ENCODE measurements at regions not wholly inside any gene's neighbourhood (a gene's known extent, or its start where the extent isn't known, plus 50 kb on each side); places are given as distances from the start of the nearest gene placed in this dataset.

- no peaks in the 10 kb centered on the region for H3K36me3 ChIP-seq
- peaks cover 11% of the 10 kb centered on the region for H3K9me3 ChIP-seq (replicated peaks)
- no peak overlapping the region for H3K27ac ChIP-seq (replicated peaks)
- H3K4me1 ChIP-seq, result no peaks in the 10 kb centered on the region
- TF ChIP-seq, protein P1, sequence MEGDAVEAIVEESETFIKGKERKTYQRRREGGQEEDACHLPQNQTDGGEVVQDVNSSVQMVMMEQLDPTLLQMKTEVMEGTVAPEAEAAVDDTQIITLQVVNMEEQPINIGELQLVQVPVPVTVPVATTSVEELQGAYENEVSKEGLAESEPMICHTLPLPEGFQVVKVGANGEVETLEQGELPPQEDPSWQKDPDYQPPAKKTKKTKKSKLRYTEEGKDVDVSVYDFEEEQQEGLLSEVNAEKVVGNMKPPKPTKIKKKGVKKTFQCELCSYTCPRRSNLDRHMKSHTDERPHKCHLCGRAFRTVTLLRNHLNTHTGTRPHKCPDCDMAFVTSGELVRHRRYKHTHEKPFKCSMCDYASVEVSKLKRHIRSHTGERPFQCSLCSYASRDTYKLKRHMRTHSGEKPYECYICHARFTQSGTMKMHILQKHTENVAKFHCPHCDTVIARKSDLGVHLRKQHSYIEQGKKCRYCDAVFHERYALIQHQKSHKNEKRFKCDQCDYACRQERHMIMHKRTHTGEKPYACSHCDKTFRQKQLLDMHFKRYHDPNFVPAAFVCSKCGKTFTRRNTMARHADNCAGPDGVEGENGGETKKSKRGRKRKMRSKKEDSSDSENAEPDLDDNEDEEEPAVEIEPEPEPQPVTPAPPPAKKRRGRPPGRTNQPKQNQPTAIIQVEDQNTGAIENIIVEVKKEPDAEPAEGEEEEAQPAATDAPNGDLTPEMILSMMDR (IDR thresholded peaks at IDR 0.05; ENCODE audit: borderline replicate concordance), result no peak
- H3K4me3 ChIP-seq, result no peak overlapping the region
- no peak for DNase-seq
- H3K27me3 ChIP-seq (ENCODE audit: low read depth), result no peaks in the 10 kb centered on the region
- intact Hi-C loops (cut with micrococcal nuclease), result no loop called here
Measured at GRCh38 chr11:42098075-42098474, 638.6 kb upstream of the LRRC4C start.

DNA sequence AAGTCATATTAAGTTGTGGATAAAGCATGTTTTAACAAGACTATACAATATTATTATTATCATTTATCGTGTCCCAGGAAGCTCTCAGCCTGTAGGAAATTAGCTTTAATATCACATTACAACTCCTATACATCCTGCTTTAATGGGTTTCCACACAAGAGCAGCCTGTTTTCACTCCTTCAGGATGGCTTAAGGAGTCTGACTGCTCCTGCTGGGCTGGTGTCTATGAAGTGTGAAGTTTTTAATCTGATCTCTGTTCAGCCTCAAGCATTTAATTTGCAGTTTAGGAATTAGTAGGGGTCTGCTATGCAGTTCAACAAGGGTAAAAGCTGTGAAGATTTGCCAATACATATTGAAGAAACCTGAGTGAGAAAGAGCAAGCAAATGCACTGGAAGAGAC is 653.4 kb upstream of the LRRC4C start:
- Histone ChIP-seq H3K9me3 (replicated peaks) (peaks cover 2% of the 10 kb centered on the region), H3K4me1 (no peaks in the 10 kb centered on the region), H3K4me3 (no peak overlapping the region), H3K36me3 (no peaks in the 10 kb centered on the region), H3K27me3 (ENCODE audit: low read depth) (no peaks in the 10 kb centered on the region), H3K27ac (replicated peaks) (no peak overlapping the region)
- DNase-seq, result no peak
- intact Hi-C loops (cut with micrococcal nuclease), result no loop called here
- TF ChIP-seq, protein P1 (IDR thresholded peaks at IDR 0.05; ENCODE audit: borderline replicate concordance), result no peak

DNA sequence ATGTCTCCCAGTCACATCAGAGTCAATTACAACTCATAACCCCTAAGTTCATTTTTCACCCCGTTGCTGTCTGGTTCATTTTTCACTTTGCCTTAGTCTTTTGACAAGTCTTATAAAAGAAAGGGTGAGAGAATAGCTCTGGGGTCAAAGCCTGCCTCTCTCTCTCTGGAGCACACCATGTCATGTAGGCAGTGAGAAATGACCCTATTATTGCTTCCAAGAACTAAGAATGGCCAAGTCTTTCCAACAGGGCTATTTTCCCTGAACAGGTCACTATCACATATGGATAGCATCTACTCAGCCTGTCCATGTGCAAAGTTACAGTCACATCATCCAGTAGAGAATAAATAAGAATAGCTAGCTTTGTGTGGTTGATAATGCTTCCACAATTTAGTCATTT is 655.5 kb upstream of the LRRC4C start:
- H3K27me3 ChIP-seq (ENCODE audit: low read depth), result no peaks in the 10 kb centered on the region

GRCh38 chr11:42138454-42138853 is 679.0 kb upstream of the LRRC4C start:
- no peaks in the 10 kb centered on the region for H3K4me1 ChIP-seq
- TF ChIP-seq, protein P1 (IDR thresholded peaks at IDR 0.05; ENCODE audit: borderline replicate concordance), result no peak
- intact Hi-C loops (cut with micrococcal nuclease), result no loop called here

More for the DNA sequence above, 655.5 kb upstream of the LRRC4C start:
- Histone ChIP-seq H3K9me3 (replicated peaks) (no peaks in the 10 kb centered on the region), H3K4me1 (no peaks in the 10 kb centered on the region), H3K27ac (replicated peaks) (no peak overlapping the region), H3K36me3 (no peaks in the 10 kb centered on the region), H3K4me3 (no peak overlapping the region)
- TF ChIP-seq, protein P1 (IDR thresholded peaks at IDR 0.05; ENCODE audit: borderline replicate concordance), result no peak
- intact Hi-C loops (cut with micrococcal nuclease), result no loop called here
- DNase-seq, result no peak

DNA sequence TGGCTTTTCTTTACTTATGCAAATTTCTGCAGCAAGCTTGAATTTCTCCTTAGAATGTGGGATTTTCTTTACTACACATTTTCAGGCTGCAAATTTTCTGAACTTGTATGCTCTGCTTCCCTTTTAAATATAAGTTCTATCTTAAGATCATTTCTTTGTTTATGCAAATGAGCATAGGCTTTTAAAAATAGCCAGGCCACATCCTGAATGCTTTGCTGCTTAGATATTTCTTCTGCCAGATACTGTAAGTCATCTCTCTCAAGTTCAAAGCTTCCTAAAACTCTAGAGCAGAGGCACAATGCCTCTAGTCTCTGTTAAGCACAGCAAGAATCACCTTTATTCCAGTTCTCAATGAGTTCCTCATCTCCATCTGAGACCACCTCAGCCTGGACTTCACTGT is 685.9 kb upstream of the LRRC4C start:
- Histone ChIP-seq H3K27me3 (ENCODE audit: low read depth) (no peaks in the 10 kb centered on the region), H3K4me3 (no peak overlapping the region), H3K36me3 (no peaks in the 10 kb centered on the region), H3K4me1 (no peaks in the 10 kb centered on the region), H3K9me3 (replicated peaks) (peaks cover 33% of the 10 kb centered on the region), H3K27ac (replicated peaks) (no peak overlapping the region)
- intact Hi-C loops (cut with micrococcal nuclease), result no loop called here
- DNase-seq, result no peak
- TF ChIP-seq, protein P1 (IDR thresholded peaks at IDR 0.05; ENCODE audit: borderline replicate concordance), result no peak

More at GRCh38 chr11:42138454-42138853, 679.0 kb upstream of the LRRC4C start:
- no peak for DNase-seq
- H3K9me3 ChIP-seq (replicated peaks), result peaks cover 6% of the 10 kb centered on the region
- no peaks in the 10 kb centered on the region for H3K27me3 ChIP-seq (ENCODE audit: low read depth)
- no peak overlapping the region for H3K4me3 ChIP-seq
- no peaks in the 10 kb centered on the region for H3K36me3 ChIP-seq
- no peak overlapping the region for H3K27ac ChIP-seq (replicated peaks)

- Histone ChIP-seq H3K36me3 (no peaks in the 10 kb centered on the region), H3K4me1 (no peaks in the 10 kb centered on the region), H3K4me3 (no peak overlapping the region), H3K27me3 (ENCODE audit: low read depth) (no peaks in the 10 kb centered on the region), H3K9me3 (replicated peaks) (peaks cover 47% of the 10 kb centered on the region), H3K27ac (replicated peaks) (no peak overlapping the region)
- TF ChIP-seq, protein P1 (IDR thresholded peaks at IDR 0.05; ENCODE audit: borderline replicate concordance), result no peak
- intact Hi-C loops (cut with micrococcal nuclease), result no loop called here
- no peak for DNase-seq
Measured at GRCh38 chr11:42161886-42162285, 702.4 kb upstream of the LRRC4C start.
